Heart left ventricle (tissue), 16 donors: ENCODE measurements at regions not wholly inside any gene's neighbourhood (a gene's known extent, or its start where the extent isn't known, plus 50 kb on each side); places are given as distances from the start of the nearest gene placed in this dataset.

Source experiments
- ATAC-seq, 4 donors: fragments of 200-7000 bp; cut with Tn5 transposase; one replicate each; pipeline ENCODE4 v1.9.1; 2020 to 2022; ENCODE audit warnings: moderate library complexity in 4 of 4, mild to moderate bottlenecking in 3 of 4, moderate number of reproducible peaks in 1 of 4
- DNase-seq, 5 donors: peaks; one replicate each; pipeline ENCODE4 v3.0.0-alpha.2; 2020
- H3K27ac ChIP-seq, 12 donors: fragments of 200-600 bp; sonication (generic) in 4 of 12; one replicate each; pipeline versions ENCODE4 v1.5.0 to v1.8.0; 2016 to 2022; ENCODE audit warnings: mild to moderate bottlenecking in 2 of 12
- H3K27me3 ChIP-seq, 9 donors: fragments of 200-600 bp; sonication (generic) in 2 of 9; one replicate each; pipeline versions ENCODE4 v1.5.1 to v1.8.0; 2016 to 2022; ENCODE audit warnings: mild to moderate bottlenecking in 3 of 9
- H3K36me3 ChIP-seq, 9 donors: fragments of 200-600 bp; sonication (generic) in 2 of 9; one replicate each; pipeline versions ENCODE4 v1.5.0 to v1.8.0; 2018 to 2022; ENCODE audit warnings: mild to moderate bottlenecking in 2 of 9
- H3K4me1 ChIP-seq, 12 donors: fragments of 200-600 bp; sonication (generic) in 4 of 12; one replicate each; pipeline versions ENCODE4 v1.5.0 to v1.8.0; 2016 to 2022; ENCODE audit warnings: mild to moderate bottlenecking in 3 of 12
- H3K4me3 ChIP-seq, 12 donors: fragments of 200-600 bp; sonication (generic) in 4 of 12; one replicate each; pipeline versions ENCODE4 v1.5.0 to v1.8.0; 2017 to 2022; ENCODE audit warnings: mild to moderate bottlenecking in 9 of 12, moderate library complexity in 4 of 12
- H3K9me3 ChIP-seq, 12 donors: fragments of 200-600 bp; sonication (generic) in 4 of 12; one replicate each; pipeline versions ENCODE4 v1.5.0 to v1.8.0; 2016 to 2022; ENCODE audit warnings: mild to moderate bottlenecking in 1 of 12
- CTCF ChIP-seq, 12 donors: fragments of 200-600 bp; sonication (generic) in 4 of 12; IDR thresholded peaks; one replicate each; pipeline versions ENCODE4 v1.5.0 to v1.8.0; 2018 to 2022; ENCODE audit warnings: antibody characterized with exemption in 12 of 12, mild to moderate bottlenecking in 5 of 12
- POLR2A ChIP-seq, 2 donors: fragments of 450-650 bp; IDR thresholded peaks; one replicate each; pipeline ENCODE4 v1.6.1; 2017; ENCODE audit warnings: antibody characterized with exemption in 2 of 2, mild to moderate bottlenecking in 2 of 2, moderate library complexity in 2 of 2
- WGBS, 4 donors: extraction: QIAGEN DNeasy Blood & Tissue Kit in 2 of 4; methylation state at CpG; one replicate each; pipeline versions ENCODE4 v1.1.5 to v1.1.7; 2013 to 2018; 5-methylcytosine and 5-hydroxymethylcytosine counted together
- intact Hi-C, 10 donors: fragments of 100-400 bp; cut with DNase I; formaldehyde crosslinking; loops; one replicate each; pipeline versions ENCODE4 v1.11.1 to v1.14.2; 2022
- donor health status: ischemic (EF 13 %, LVEDD 7.1; RV severe dilation, severe dysfunction).
- donor health status: healthy with polysubstance abuse.
- donor health status: DM: no; HTN: yes; CAD: no.
- donor health status: DM: no; HTN: no; CAD: no.
- donor health status: ischemic (EF 25% LVEDD 6.9; RV normal size, moderate dysfunction).
- donor health status: ischemic (EF 25% LVEDD 5.7; RV mildly dilated, moderate dysfunction).
- donor health status: healthy.
- donor health status: DM: yes; HTN: yes; CAD: no.
- donor health status: ischemic (EF 35%, LVEDD 5.7; RV mildly dilated, moderate dysfunction).
- donor health status: nonischemic (EF 11% LVEDD 7.7; RV severe dilation, severe dysfunction).
- donor health status: DM: yes; HTN: yes; CAD: no.
- donor health status: PGD.
- donor health status: ischemic (EF 29% LVEDD 5.4; RV normal size, mild dysfunction).
- donor health status: nonischemic (EF 23%, LVEDD 6.1; RV moderate dilation, normal function).

GRCh38 chr15:92724144-92724543, 68.6 kb upstream of the FAM174B start:
- DNase-seq: no peak
- Histone ChIP-seq H3K27me3 (no peaks in the 10 kb centered on the region), H3K4me1 (no peaks in the 10 kb centered on the region), H3K27ac (no peak overlapping the region), H3K4me3 (no peak overlapping the region), H3K9me3 (peaks cover 0 to 8% (median 0%) of the 10 kb centered on the region in 12 donors), H3K36me3 (no peaks in the 10 kb centered on the region)
- intact Hi-C loops: no loop called here
- 64 to 83% (median 74%) methylated on average over 2 of the region's 2 CpGs for WGBS, 4 donors
- no peak for TF ChIP-seq CTCF (IDR thresholded peaks at IDR 0.05)
- TF ChIP-seq POLR2A (IDR thresholded peaks at IDR 0.05): no peak
- ATAC-seq: no peak

- TF ChIP-seq CTCF (IDR thresholded peaks at IDR 0.05): no peak
- no peak for TF ChIP-seq POLR2A (IDR thresholded peaks at IDR 0.05)
- Histone ChIP-seq H3K4me1 (no peaks in the 10 kb centered on the region), H3K9me3 (peaks cover 0 to 8% (median 0%) of the 10 kb centered on the region in 12 donors), H3K27me3 (no peaks in the 10 kb centered on the region), H3K4me3 (no peak overlapping the region), H3K27ac (no peak overlapping the region), H3K36me3 (no peaks in the 10 kb centered on the region)
- WGBS, 4 donors: 94 to 97% (median 95%) methylated on average over 2 of the region's 2 CpGs
- ATAC-seq (no peak), DNase-seq (no peak)
- intact Hi-C loops: no loop called here
These were observed 69.6 kb upstream of the FAM174B start for GRCh38 chr15:92725171-92725570.

- WGBS, 4 donors: 48 to 89% (median 79%) methylated on average over 4 of the region's 4 CpGs
- Histone ChIP-seq H3K9me3 (no peaks in the 10 kb centered on the region), H3K27me3 (no peaks in the 10 kb centered on the region), H3K4me3 (no peak overlapping the region), H3K4me1 (no peaks in the 10 kb centered on the region), H3K27ac (no peak overlapping the region), H3K36me3 (no peaks in the 10 kb centered on the region)
- intact Hi-C loops: no loop called here
- DNase-seq: no peak
- no peak for TF ChIP-seq POLR2A (IDR thresholded peaks at IDR 0.05)
- no peak for TF ChIP-seq CTCF (IDR thresholded peaks at IDR 0.05)
- ATAC-seq: no peak
These were observed 72.7 kb upstream of the FAM174B start for GRCh38 chr15:92728266-92728665.

- H3K9me3 ChIP-seq: no peaks in the 10 kb centered on the region
- no peaks in the 10 kb centered on the region for H3K36me3 ChIP-seq
- peaks cover 0 to 5% (median 0%) of the 10 kb centered on the region in 12 donors for H3K4me1 ChIP-seq
- H3K27ac ChIP-seq: peak overlapping the region in 10 of 12 donors; percentile 55 to 88 (median 80)
- peak overlapping the region; percentile 13 to 68 (median 52) for H3K4me3 ChIP-seq
- ATAC-seq (peak in 2 of 4 donors; percentile 35 to 55), DNase-seq (peak in 1 of 5 donors; percentile 30)
- TF ChIP-seq CTCF (IDR thresholded peaks at IDR 0.05) (no peak), POLR2A (IDR thresholded peaks at IDR 0.05) (no peak)
- no peaks in the 10 kb centered on the region for H3K27me3 ChIP-seq
- 67 to 82% (median 72%) methylated on average over 12 of the region's 12 CpGs for WGBS, 4 donors
- intact Hi-C loops: no loop called here
These were observed 77.7 kb upstream of the FAM174B start for GRCh38 chr15:92733090-92733933.
